Heart left ventricle (tissue), 13 donors: ENCODE measurements at regions not wholly inside any gene's neighbourhood (a gene's known extent, or its start where the extent isn't known, plus 50 kb on each side); places are given as distances from the start of the nearest gene placed in this dataset.

ENCODE experiments used
- CTCF ChIP-seq, 12 donors: fragments of 200-600 bp; sonication (generic) in 4 of 12; IDR thresholded peaks; one replicate each; pipeline versions ENCODE4 v1.5.0 to v1.8.0; 2018 to 2022; ENCODE audit warnings: antibody characterized with exemption in 12 of 12, mild to moderate bottlenecking in 5 of 12
- POLR2A ChIP-seq, 2 donors: fragments of 450-650 bp; IDR thresholded peaks; one replicate each; pipeline ENCODE4 v1.6.1; 2017; ENCODE audit warnings: antibody characterized with exemption in 2 of 2, mild to moderate bottlenecking in 2 of 2, moderate library complexity in 2 of 2
- donor health status: ischemic (EF 13 %, LVEDD 7.1; RV severe dilation, severe dysfunction).
- donor health status: DM: no; HTN: yes; CAD: no.
- donor health status: DM: no; HTN: no; CAD: no.
- donor health status: ischemic (EF 25% LVEDD 6.9; RV normal size, moderate dysfunction).
- donor health status: ischemic (EF 25% LVEDD 5.7; RV mildly dilated, moderate dysfunction).
- donor health status: ischemic (EF 35%, LVEDD 5.7; RV mildly dilated, moderate dysfunction).
- donor health status: nonischemic (EF 11% LVEDD 7.7; RV severe dilation, severe dysfunction).
- donor health status: DM: yes; HTN: yes; CAD: no.
- donor health status: PGD.
- donor health status: ischemic (EF 29% LVEDD 5.4; RV normal size, mild dysfunction).
- donor health status: nonischemic (EF 23%, LVEDD 6.1; RV moderate dilation, normal function).

GRCh38 chr10:113447278-113447677 is 105.6 kb upstream of the HABP2 start:
- no peak for TF ChIP-seq CTCF (IDR thresholded peaks at IDR 0.05)
- TF ChIP-seq POLR2A (IDR thresholded peaks at IDR 0.05) = no peak
